ENCODE measurements at regions not wholly inside any gene's neighbourhood (a gene's known extent, or its start where the extent isn't known, plus 50 kb on each side); places are given as distances from the start of the nearest gene placed in this dataset.

DNA sequence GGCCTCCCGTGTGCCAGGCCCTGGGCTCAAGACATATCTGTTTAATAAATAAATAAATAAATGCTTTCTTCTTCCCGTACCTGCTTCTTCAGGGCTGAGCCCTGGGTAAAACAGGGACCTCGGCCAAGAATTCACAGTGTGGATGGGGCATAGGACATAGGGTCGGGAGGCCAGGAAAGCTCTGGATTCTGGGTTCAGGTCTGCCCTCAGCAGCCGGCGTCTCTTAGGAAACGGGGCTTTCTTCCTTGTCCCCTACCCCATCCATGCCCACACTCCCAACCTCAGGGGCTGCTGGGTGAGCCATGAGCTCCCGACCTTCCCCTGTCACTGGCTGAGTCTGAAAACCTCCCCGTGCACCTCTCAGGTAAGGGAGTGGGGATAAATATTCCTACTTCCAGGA is 55.7 kb upstream of the ALX4 start:
- peaks cover 0 to 2% of the 10 kb centered on the region in 2 experiments; a peak in 1 of 4 replicates for H3K27me3 ChIP-seq (replicated peaks in 1 of 2; ENCODE audit: control insufficient read depth in 2 of 2, insufficient read depth in 2 of 2, low read length in 1 of 2)
- 11% methylated on average over 9 of the region's 9 CpGs for WGBS (ENCODE audit: insufficient coverage, insufficient replicate concordance, low lambda C conversion rate, missing lambda C conversion rate)
- in situ Hi-C loops (cut with MboI) (no loop called here), intact Hi-C loops (cut with micrococcal nuclease; ENCODE audit: unreplicated experiment) (no loop called here)
- H3K9me3 ChIP-seq (replicated peaks; ENCODE audit: control insufficient read depth, insufficient read depth, low read length), result no peaks in the 10 kb centered on the region; the same call in 2 of the 3 replicates
- ATAC-seq, result no peak
- H3K79me2 ChIP-seq (ENCODE audit: control insufficient read depth, insufficient read depth, low read length), result no peaks in the 10 kb centered on the region
- H3K4me1 ChIP-seq (ENCODE audit: control insufficient read depth, insufficient read depth, low read length), result no peaks in the 10 kb centered on the region
- no peak overlapping the region for H2AFZ ChIP-seq (ENCODE audit: control insufficient read depth, low read depth, low read length)
- no peaks in the 10 kb centered on the region for H4K20me1 ChIP-seq (ENCODE audit: control insufficient read depth, insufficient read depth)
- no peak overlapping the region for H3K9ac ChIP-seq (ENCODE audit: control insufficient read depth, insufficient read depth, low read length)
- ChIA-PET RAD21 (ENCODE audit: unreplicated experiment) (no interaction called here), SMC1A (ENCODE audit: uncharacterized antibody, unreplicated experiment) (no interaction called here), CTCF (no interaction called here), POLR2A (no interaction called here)
- no peak for DNase-seq (ENCODE audit: low read depth, low spot score)
- H3K27ac ChIP-seq (ENCODE audit: control insufficient read depth, insufficient read depth), result no peak overlapping the region
- FAIRE-seq, result no peak
- H3K4me2 ChIP-seq (ENCODE audit: control insufficient read depth, insufficient read depth), result no peak overlapping the region
- no peak for TF ChIP-seq DPF2 (IDR thresholded peaks at IDR 0.05)
- no peak for TF ChIP-seq KAT2A (conservative IDR thresholded peaks at IDR 0.05; ENCODE audit: control insufficient read depth, low read depth, low read length)
- TF ChIP-seq MYC (IDR thresholded peaks at IDR 0.05; ENCODE audit: insufficient read depth, insufficient read length, insufficient replicate concordance, low read length, severe bottlenecking), result no peak
- TF ChIP-seq CREB1 (IDR thresholded peaks at IDR 0.05; ENCODE audit: low read depth), result no peak
- no peak for TF ChIP-seq NFXL1 (IDR thresholded peaks at IDR 0.05; ENCODE audit: borderline replicate concordance)
- TF ChIP-seq ZNF24 (IDR thresholded peaks at IDR 0.05), result no peak
- no peak for TF ChIP-seq MTA3 (IDR thresholded peaks at IDR 0.05; ENCODE audit: borderline replicate concordance, low read length)
- BruUV-seq (replicated peaks), result no TSS peak
- H3K4me3 ChIP-seq, result no peak overlapping the region
- H3K36me3 ChIP-seq (ENCODE audit: control insufficient read depth in 2 of 2, insufficient read depth in 2 of 2, low read length in 1 of 2), result no peaks in the 10 kb centered on the region

DNA sequence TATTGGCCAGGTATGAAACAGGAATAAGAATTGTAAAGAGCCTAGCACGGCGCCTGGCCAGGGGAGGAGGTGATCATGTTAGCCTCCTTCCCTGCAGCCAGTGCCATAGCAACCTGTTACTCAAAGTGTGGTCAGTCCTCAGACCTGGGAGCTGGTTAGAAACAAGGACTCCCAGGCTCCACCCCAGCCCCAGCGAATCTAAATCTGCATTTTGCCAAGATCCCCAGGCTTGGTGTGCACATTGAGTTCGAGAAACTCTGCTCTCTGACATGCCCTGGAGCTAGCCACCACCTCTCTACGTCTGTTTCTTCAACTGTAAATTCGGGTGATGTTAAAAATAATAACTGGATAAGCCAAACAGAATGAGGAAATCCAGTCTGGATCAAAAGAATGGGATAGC is 56.1 kb upstream of the ALX4 start:
- Histone ChIP-seq H3K9me3 (replicated peaks; ENCODE audit: control insufficient read depth, insufficient read depth, low read length) (no peaks in the 10 kb centered on the region; the same call in 2 of the 3 replicates), H3K9ac (ENCODE audit: control insufficient read depth, insufficient read depth, low read length) (no peak overlapping the region), H2AFZ (ENCODE audit: control insufficient read depth, low read depth, low read length) (no peak overlapping the region), H3K27me3 (replicated peaks in 1 of 2; ENCODE audit: control insufficient read depth in 2 of 2, insufficient read depth in 2 of 2, low read length in 1 of 2) (no peaks in the 10 kb centered on the region; a peak in 1 of 4 replicates), H3K27ac (ENCODE audit: control insufficient read depth, insufficient read depth) (no peak overlapping the region), H4K20me1 (ENCODE audit: control insufficient read depth, insufficient read depth) (no peaks in the 10 kb centered on the region), H3K4me1 (ENCODE audit: control insufficient read depth, insufficient read depth, low read length) (no peaks in the 10 kb centered on the region), H3K4me3 (no peak overlapping the region), H3K79me2 (ENCODE audit: control insufficient read depth, insufficient read depth, low read length) (no peaks in the 10 kb centered on the region), H3K36me3 (ENCODE audit: control insufficient read depth in 2 of 2, insufficient read depth in 2 of 2, low read length in 1 of 2) (no peaks in the 10 kb centered on the region), H3K4me2 (ENCODE audit: control insufficient read depth, insufficient read depth) (no peak overlapping the region)
- POLR2A ChIA-PET, result no interaction called here
- FAIRE-seq (no peak), ATAC-seq (no peak), DNase-seq (ENCODE audit: low read depth, low spot score) (no peak)
- CTCF ChIA-PET, result no interaction called here
- TF ChIP-seq SIX5 (IDR thresholded peaks at IDR 0.05; ENCODE audit: low read depth, low read length, severe bottlenecking) (no peak), NFYB (IDR thresholded peaks at IDR 0.05; ENCODE audit: insufficient read depth, low read depth, low read length) (no peak), ZNF274 (IDR thresholded peaks at IDR 0.05; ENCODE audit: insufficient read depth, insufficient read length) (no peak)
- RAD21 ChIA-PET (ENCODE audit: unreplicated experiment), result no interaction called here
- in situ Hi-C loops (cut with MboI) (no loop called here), intact Hi-C loops (cut with micrococcal nuclease; ENCODE audit: unreplicated experiment) (no loop called here)
- SMC1A ChIA-PET (ENCODE audit: uncharacterized antibody, unreplicated experiment), result no interaction called here
- 13% methylated on average over 6 of the region's 6 CpGs for WGBS (ENCODE audit: insufficient coverage, insufficient replicate concordance, low lambda C conversion rate, missing lambda C conversion rate)
- BruUV-seq (replicated peaks), result no TSS peak

Measured in GM12878 (cell line).